ENCODE measurements at regions not wholly inside any gene's neighbourhood (a gene's known extent, or its start where the extent isn't known, plus 50 kb on each side); places are given as distances from the start of the nearest gene placed in this dataset.

- H3K4me1 ChIP-seq (ENCODE audit: control insufficient read depth, insufficient read depth, low read length) = no peaks in the 10 kb centered on the region
- H3K4me3 ChIP-seq (ENCODE audit: low read length) = no peak overlapping the region
- H3K9ac ChIP-seq (ENCODE audit: low read length) = no peak overlapping the region
- H3K27ac ChIP-seq (ENCODE audit: low read depth, low read length) = no peak overlapping the region
- no peaks in the 10 kb centered on the region for H3K27me3 ChIP-seq (ENCODE audit: control insufficient read depth, insufficient read depth, low read length)
- no peaks in the 10 kb centered on the region for H3K36me3 ChIP-seq (ENCODE audit: control insufficient read depth, insufficient read depth, low read length)
Observed at GRCh38 chr10:88218362-88218761, 354.9 kb downstream of the PTEN start.

- Histone ChIP-seq H3K27ac (ENCODE audit: low read depth, low read length) (no peak overlapping the region), H3K27me3 (ENCODE audit: control insufficient read depth, insufficient read depth, low read length) (no peaks in the 10 kb centered on the region), H3K36me3 (ENCODE audit: control insufficient read depth, insufficient read depth, low read length) (no peaks in the 10 kb centered on the region), H3K4me3 (ENCODE audit: low read length) (no peak overlapping the region), H3K9ac (ENCODE audit: low read length) (no peak overlapping the region), H3K4me1 (ENCODE audit: control insufficient read depth, insufficient read depth, low read length) (no peaks in the 10 kb centered on the region)
Observed at GRCh38 chr10:88219753-88220152, 356.3 kb downstream of the PTEN start.

- Histone ChIP-seq H3K27ac (ENCODE audit: low read depth, low read length) (no peak overlapping the region), H3K9ac (ENCODE audit: low read length) (no peak overlapping the region), H3K4me3 (ENCODE audit: low read length) (no peak overlapping the region), H3K36me3 (ENCODE audit: control insufficient read depth, insufficient read depth, low read length) (no peaks in the 10 kb centered on the region), H3K27me3 (ENCODE audit: control insufficient read depth, insufficient read depth, low read length) (no peaks in the 10 kb centered on the region), H3K4me1 (ENCODE audit: control insufficient read depth, insufficient read depth, low read length) (no peaks in the 10 kb centered on the region)
Observed at GRCh38 chr10:88221010-88221973, 357.9 kb downstream of the PTEN start.

- Histone ChIP-seq H3K36me3 (ENCODE audit: control insufficient read depth, insufficient read depth, low read length) (no peaks in the 10 kb centered on the region), H3K9ac (ENCODE audit: low read length) (no peak overlapping the region), H3K27me3 (ENCODE audit: control insufficient read depth, insufficient read depth, low read length) (no peaks in the 10 kb centered on the region), H3K27ac (ENCODE audit: low read depth, low read length) (no peak overlapping the region), H3K4me3 (ENCODE audit: low read length) (no peak overlapping the region), H3K4me1 (ENCODE audit: control insufficient read depth, insufficient read depth, low read length) (peaks cover 2% of the 10 kb centered on the region)
Observed at GRCh38 chr10:88222881-88223280, 359.5 kb downstream of the PTEN start.
